COLO668 (cell line): ENCODE measurements at regions not wholly inside any gene's neighbourhood (a gene's known extent, or its start where the extent isn't known, plus 50 kb on each side); places are given as distances from the start of the nearest gene placed in this dataset.
A peak's percentile ranks its signal among the peaks of the same experiment; 100 is the strongest.

Experiments
- DNase-seq: peaks from one replicate; lab custom pipeline; 2025; ENCODE audit not compliant: unreplicated experiment; lab: John Stamatoyannopoulos, UW

DNA sequence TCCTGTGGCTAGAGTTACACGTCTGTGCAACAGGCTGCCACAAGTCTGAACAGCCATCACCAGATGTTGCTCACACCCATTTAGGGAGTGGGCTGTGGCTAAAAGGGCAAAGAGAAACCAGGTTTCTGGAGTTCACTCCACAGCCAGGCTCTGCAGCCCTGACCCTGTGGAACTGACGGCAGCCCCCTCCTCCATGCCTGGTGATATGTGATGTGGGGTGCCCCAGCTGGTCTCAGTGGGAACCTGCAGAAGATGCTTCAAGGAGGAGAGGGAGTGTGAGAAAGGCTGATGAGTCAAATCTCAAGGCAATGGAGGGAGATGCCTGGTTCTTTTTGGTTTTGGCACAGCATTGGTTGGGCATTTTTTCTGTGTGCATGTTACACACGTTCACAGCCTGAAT is 130.6 kb downstream of the TPRA1 start:
- DNase-seq = no peak

DNA sequence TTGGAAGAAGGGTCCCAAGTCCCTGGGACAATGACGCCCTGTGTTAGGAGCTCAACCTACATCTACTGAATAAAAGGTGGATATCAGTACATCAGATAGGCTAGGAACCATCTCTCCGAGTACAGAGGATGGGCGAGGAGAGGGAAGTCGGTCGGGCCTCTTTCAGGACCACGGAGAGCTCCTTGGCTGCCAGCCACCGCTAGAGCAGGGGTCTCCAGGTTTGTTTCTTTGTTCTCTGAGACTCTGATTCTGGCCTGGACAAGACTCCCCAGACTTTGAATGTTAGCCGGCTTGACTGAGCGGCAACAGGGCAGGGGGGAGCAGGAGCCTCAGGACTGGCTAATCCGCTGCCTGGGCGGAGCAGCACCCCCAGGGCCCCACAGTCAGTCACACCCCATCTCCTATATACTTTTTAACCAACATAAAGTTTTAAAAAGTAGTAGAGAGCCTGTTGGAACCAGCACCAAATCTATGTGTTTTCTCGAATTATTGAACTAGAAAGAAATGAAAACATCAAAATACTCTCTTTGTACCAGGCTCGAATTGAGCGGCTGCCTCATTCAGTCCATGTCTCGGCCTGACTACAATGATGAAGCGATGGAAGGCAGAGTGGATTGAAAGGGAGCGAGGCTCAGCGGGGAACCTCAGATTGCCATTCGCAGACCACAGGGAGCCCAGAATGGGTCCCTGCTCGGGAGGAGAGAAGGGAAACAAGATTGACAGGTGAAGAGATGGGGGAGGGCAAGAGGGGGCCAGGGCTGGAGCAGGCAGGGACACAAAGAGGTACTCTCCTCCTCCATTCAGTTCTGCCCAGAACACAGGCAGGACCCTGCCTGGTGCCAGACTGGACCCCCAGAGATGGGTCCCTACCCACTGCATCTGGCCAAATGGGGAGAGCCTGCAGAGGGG is 131.6 kb downstream of the TPRA1 start:
- no peak for DNase-seq

DNA sequence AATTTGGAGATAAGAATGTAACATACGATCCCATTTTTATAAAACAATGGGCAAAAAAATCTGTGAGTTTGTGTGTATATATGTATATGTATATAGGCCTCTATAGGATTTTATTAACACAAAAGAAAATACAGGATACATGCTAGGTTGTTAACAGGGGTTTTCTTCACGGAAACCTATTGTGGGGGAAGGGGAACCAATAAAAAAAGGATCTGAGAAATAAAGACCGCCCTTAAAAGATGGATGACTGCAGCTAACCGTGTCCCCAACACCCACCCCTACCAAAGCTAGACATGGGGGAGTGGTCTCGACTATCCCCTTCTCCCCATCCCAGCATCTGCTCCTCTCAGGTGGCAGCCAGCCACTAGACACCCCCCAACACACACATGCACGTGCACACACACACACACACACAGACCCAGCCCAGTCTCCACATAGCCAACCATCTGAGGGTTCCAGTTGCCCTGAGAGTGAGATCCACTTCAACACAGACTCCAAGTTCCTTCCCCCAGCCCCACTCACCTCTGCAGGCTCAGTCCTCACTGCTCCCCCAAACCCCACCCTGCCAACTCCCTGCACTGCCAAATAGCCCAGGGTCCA is 132.9 kb downstream of the TPRA1 start:
- no peak for DNase-seq

DNA sequence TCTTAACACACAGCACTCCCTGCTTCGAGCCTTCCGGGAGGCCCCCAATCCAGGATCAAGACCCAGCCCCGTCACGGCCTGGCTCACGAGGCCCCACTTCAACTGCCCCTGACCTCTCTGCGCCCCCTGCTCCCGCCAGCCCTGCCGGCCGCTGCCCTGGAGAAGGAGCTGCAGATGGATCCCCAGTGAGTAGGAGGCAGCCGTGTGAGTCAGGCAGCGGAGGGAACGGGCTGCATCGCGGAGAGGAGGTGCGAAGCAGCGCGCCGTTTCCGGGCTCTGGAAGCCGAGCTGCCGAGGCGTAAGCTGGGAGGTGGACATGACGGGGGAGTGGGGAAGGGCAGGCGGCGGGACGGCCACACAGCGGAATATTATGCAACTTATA is 133.4 kb downstream of the TPRA1 start:
- peak; percentile 57 for DNase-seq

DNA sequence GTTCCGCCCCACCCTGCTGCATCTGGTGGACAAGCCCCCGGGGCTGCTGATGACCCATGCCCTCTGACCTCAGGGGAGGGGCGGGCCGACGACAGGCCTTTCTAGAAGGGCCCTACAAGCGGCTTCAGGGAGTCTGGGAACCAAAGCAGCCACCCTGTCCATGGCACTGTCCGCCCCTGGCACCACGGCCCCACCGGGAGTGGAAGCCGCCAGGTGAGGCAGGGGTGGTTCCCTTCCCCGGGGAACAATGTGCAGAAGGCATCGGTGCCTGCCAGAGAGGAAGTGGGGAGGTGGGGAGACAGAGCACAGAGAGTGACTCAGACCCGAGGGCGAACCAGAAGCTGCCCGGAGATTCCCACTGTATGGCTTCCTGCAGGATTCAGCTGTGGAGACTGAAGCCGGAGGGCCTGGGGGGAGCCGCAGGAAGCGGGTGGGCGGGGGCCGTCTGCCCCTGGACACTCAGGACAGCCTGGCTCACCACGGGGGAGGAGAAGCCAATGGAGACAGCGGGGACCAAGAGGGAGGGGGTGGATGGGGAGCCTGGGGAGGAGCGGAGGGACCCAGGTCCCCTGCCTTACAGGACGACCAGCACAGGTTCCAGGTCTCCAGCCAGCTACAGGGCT is 134.0 kb downstream of the TPRA1 start:
- peak; percentile 51 for DNase-seq

DNA sequence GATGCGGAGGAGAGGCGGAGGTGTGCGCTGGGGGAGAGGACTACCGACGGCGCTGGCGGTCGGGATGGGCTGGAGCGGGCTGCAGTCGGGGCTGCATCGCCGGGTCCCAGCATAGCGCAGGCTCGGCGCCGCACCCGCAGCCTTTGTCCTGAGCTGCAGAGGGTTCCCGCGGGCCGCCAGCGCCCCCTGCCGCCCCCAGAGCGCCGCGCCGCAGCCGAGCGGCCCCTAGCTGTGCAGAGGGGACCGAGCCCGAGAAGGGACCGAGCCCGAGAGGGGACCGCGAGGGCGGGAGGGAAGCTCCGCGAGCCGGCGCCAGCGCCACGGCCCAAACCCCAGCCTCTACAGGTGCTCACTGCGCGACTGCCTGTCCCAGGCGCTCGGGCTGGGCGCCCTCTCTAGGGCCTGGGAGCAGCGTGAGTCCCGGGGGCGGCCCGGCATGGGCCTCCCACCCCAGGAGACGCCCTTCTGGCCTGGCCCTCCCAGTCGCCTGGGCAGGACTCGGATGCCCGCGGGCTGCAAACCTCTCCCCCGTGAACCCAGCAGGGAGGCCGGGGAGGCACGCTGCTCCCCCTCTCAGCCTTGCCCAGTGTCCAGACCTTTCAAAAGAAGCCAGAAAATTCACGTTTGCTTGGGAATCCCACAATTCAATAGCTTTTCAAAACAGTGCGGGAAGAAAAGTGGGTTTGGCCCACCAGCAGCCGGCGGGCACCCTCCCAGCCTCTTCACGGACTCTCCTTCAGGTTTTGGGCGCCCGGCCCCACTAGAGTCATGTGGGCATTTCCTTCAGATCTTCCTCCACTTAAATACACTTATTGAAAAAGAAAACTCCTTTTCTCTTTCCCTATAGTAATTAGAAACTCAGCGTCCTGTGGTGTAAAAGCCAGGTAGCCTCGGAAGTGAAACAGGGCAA is 134.7 kb downstream of the TPRA1 start:
- DNase-seq = peak; percentile 76

DNA sequence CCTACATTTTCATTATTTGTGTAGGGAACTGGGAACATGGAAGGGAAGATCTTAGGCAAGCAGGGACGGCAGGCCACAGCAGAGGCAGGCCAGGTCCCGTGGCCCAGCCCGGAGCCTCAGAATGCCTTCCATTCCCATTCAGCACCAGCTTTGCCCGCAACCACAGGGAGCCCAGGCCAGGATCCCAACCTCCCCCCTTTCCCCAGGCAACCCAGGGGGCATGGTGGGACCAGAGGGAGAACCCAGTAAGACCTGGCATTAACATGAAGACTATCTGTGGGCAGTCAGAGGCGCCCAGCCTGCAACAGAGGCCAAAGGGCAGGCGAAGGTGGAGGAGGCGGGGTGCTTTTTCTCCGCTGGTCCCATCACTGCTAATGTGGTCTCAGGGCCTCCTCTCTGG is 135.6 kb downstream of the TPRA1 start:
- no peak for DNase-seq

DNA sequence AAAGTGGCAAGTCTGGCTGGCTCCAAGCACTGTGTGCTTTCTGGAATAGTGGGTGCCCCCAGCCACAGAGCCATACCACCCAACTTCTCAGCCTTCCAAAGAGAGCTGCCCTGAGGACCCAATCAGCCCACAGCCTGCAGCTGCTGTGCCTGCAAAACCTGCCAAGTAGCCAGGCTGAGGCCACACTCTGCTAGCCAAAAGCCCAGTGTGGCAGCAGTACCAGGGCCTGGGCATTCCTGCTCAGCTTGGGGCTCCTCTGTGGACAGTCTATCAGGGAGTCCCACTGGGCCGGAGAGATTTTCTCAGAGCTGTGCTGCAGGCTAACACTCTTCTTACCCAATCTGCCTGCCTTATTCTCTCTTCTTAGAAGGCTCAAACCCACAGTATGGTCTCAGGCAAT is 136.5 kb downstream of the TPRA1 start:
- DNase-seq = no peak

DNA sequence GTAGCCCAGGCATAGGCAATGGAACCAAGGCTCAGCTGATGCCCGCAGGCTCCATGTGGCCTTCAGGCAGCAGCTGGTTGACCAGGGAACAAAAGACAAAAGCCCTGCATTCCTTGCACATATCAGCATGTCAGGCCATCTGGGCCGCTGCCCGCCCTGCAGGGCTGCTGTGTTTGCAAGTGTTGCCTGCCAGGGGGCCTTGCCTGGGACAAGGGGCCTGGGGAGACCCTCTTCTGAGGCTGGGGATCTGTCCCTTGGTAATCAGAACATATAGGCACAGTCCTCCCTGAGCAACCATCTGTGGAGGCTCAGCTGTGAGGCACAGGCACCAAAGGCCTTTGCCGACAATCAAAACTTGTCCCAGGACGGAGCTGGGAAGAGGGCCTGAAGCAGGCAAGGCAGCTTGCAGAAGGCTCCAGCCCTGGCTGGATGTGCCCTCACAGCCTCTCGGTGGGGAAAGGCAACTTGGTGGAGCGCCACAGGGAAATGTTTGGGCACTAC is 138.2 kb downstream of the TPRA1 start:
- no peak for DNase-seq

DNA sequence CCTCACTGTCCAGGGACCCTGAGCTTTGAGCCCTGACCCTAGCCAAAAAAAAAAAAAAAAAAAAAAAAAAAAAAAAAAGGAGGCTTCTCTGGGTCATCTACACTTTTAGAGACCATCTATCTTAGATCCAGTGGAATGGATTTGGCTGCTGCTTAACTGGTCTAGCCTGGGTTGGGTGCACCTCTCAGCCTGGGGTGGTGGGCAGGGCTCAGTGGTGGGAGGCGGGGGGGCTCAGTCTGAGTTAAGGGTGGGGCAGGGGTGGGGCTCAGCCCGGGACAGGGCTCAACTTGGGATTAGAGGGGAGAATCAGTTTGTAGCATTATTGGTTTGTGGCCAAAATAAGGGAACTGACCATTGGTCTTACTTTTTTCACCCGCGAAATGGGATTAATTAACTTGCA is 139.2 kb downstream of the TPRA1 start:
- no peak for DNase-seq

DNA sequence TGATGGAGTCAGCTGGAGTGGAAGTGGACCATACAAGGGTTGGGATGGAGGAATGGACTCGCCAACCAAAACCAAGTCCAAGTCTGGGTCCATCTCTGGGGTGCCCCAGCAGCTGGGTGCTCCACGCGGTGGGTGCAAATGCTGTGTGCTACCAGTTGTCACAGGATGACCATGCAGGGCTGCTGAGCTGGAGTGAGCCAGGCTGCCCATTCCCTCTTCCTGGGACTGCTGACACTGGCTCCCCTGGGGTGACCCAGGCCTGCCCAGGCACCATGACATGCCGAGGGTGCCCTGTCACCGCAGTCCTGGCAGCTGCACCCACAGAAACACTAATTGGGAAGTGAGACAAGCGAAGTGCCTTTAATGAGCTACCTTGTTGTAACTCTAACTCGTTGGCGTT is 140.2 kb downstream of the TPRA1 start:
- DNase-seq = no peak

DNA sequence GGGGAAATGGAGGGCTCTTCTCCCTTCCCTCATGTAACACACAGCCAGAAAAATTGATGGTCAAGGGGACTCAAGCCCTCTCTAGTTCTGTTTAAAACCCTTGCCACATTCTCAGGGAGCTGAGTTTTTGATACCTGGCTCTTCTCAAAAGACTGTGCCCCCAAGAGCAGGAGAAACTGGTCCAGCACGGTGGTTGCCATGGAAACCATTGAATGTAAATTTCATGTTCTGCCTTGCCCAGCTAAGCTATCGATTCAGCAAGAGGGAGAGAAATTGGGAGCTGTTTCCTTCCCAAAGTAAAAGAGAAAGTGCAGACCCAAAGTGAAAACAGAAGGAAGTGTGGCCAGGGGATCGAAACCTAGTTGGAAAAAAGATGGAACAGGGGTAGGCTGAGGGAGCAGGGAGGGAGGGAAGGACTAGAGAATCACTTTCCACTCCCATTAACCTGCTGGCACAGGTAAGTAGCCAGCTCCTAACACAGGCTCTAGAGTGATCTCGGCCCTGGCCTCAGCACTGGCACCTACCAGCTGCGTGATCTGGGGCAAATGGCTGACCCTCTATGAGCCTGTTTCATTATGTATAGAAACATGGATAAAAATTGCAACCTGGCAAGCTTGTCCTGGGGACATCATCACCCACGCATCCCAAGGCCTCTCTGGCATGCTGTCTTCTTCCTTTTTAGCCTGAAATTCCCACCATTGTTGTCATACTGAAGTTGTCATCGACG is 140.9 kb downstream of the TPRA1 start:
- no peak for DNase-seq

DNA sequence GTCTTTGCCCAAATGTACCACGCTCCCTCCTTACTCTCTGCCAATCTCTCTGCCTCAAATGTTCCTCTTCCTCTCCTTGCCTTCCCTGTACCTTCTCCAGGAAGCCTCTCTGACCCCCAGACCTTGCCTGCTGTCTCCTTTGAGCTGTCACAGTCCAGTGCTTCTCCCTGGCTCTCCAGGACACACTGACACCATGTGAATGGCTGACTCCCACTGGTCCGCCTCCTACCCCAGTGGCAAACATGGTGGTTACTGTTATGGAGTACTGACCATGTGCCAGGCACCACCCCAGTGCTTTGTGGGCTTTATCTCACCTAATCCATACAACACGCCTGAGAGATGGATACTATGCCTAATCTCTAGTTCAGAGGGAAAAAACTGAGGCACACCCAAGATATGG is 141.9 kb downstream of the TPRA1 start:
- DNase-seq = no peak

DNA sequence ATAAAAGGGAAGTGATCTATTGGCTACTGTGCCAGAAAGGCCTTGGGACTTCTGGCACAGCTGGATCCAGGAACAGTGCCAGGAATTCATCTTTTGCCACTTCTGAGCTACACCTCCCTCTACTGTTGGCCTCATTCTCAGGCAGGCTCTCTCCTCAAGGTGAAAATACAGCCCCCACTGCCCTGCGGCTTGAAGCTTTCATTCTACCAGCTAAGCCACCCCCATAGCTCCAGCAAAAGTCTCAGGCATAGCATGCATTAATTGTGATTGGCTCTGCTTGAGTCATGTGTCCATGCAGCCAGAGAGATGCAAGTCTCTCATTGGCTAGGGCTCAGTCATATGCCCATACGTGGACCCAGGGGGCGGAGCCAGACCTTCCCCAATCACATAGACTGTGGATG is 142.4 kb downstream of the TPRA1 start:
- no peak for DNase-seq

DNA sequence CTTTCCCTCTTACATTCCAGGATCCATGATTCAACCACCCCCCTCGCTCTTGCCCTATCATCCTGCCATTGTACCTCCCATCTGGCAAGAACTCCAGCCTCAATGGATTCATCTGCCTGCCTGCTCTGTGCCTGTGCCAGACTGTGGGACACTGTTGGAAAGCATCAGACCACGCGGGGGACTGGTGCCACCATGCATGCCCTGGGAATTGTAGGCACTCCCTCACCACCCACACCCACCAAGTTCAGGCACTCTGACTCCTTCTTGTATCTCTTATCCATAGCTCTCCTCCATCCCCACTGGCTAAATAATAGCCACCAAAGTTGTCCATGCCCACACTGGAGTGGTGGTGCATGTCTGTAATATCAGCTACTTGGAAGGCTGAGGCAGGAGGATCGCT is 143.8 kb downstream of the TPRA1 start:
- DNase-seq = no peak

DNA sequence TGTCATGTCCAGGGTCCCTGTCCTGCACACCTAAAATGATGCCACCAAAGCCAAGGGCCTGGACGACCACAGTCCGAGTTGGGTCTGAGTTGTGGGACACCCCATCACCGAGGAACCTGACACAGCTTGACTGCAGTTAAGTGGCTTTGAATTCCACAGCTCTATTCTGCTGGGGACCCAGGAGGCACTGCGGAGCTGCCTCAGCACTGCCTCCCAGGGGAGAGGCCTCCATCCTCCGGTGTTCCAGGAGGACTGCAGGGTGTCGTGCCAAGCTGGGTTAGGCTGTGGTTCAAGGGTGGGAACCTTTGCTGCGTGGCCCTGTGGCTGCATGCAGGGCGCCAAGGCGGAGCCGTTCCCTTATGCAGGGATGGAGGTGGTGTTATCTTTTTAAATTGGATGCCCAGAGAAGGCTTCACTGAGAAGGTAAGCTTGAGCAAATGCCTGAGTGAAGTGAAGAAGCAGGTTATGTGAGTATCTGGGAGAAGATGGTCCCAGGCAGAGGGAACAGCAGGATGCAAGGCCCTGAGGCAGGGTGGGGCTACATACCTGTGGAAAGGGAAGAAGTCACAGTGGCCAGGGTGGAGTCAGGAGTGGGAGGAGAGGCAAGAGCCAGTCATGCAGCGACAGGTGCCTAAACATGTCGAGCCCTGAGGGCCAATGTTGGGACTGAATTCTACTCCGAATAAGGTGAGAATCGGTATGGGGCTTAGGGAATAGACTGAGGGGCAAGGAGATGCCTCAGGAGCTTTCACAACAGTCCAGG is 144.8 kb downstream of the TPRA1 start:
- DNase-seq = no peak

DNA sequence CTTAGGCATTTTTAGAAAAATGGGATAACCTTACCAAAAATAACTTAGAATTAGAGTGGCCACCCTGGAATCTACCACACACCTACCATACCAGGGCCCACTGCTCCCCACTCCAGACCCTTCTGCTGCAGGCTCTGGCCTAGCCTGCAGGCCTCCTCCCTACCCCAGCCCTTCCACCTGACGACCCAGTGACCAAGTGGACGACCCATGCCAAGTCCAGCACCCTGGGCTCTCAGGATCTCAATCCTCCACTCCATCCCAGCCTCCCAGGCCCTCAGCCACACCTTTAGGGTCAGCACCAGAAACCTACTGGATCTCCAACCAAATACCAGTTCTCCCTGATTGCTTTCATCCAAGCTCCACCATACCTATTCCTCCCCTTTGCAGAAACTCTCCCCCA is 145.8 kb downstream of the TPRA1 start:
- DNase-seq = no peak

DNA sequence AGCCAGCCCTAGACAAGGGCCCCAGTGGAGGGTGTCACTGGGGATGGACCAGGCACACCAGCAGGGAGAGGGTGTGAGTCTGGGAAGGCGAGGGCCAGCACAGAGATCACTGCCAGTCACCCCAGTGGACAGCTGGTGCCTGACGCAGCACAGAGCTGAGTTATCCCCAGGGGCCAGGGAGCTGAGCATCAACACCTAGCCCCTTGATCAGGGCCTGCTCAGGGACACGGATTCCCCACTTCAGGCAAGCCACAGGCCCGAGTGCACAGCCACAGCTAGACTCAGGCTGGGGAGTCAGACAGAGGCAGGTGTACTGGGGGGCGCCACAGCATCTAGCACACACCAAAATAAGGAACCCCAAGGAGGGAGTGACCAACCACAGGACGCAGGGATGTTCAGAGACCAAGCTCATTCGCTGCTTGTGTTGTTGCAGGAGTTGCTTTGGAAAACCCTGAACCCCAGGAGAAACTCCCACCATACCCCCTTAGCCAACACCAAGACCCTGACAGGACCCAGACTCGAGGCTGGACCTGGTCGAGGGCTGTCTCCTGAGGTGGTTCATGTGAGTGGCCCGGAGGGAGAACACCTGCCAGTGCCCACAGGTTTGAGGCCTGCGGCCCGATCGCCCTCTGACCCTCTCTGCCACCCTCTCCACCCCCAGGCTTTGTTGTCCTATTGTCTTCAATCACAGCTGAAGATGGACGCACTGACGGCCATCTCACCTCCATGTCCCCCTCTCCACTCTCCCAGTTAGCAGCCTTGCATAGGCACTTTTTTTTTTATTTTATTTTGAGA is 146.8 kb downstream of the TPRA1 start:
- no peak for DNase-seq

DNA sequence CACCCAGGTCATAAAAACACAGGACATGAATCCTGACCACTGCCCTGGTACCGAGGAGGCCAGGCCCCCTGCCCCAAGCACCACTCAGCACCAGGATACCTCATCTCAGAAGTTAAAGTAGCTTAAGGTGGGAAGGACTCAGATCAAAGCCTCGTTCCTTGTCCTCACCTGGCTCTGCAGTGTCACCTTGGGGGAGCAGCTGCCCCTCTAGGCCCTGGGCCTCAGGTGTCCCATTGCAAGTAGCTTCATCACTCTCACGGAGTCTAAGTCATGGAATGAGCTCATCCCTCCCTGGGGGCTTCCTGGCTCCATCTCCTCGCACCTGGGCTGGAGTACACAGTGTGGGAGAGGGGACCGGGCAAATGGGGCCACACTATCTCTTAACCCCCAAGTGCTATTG is 148.0 kb downstream of the TPRA1 start:
- no peak for DNase-seq
